A673 (cell line): ENCODE measurements at regions not wholly inside any gene's neighbourhood (a gene's known extent, or its start where the extent isn't known, plus 50 kb on each side); places are given as distances from the start of the nearest gene placed in this dataset.

Experiments used
- BruUV-seq: library from RNA; stranded (reverse); fragments of 400-500 nt; replicated peaks from 2 replicates; lab custom pipeline; 2021; lab: Mats Ljungman, UMichigan
- CTCF ChIA-PET: fragments of 300-600 bp; sonication (Branson Sonifier 250); formaldehyde crosslinking; loops from one replicate; lab custom pipeline; 2022; ENCODE audit warnings: antibody characterized with exemption; lab: Charles Lee
- POLR2A ChIA-PET: fragments of 300-600 bp; sonication (Branson Sonifier 250); formaldehyde crosslinking; loops from one replicate; lab custom pipeline; 2022; ENCODE audit warnings: antibody characterized with exemption; ENCODE audit not compliant: low non-redundant PET; lab: Charles Lee
- DNase-seq: peaks from one replicate; pipeline ENCODE4 v3.0.0-alpha.2; 2015; ENCODE audit warnings: low spot score
- H3K27ac ChIP-seq: fragments of 200-600 bp; sonication (generic); 2 replicates; pipeline ENCODE4 v1.5.1; 2016; ENCODE audit warnings: mixed run types, low read depth, mild to moderate bottlenecking, mixed read lengths, antibody characterized with exemption, low read length; ENCODE audit not compliant: poor library complexity, severe bottlenecking
- H3K27me3 ChIP-seq: fragments of 200-600 bp; sonication (generic); replicated peaks from 2 replicates; pipeline ENCODE4 v1.6.1; 2017; ENCODE audit warnings: mixed run types, low read depth, mild to moderate bottlenecking, mixed read lengths, antibody characterized with exemption, low read length; ENCODE audit not compliant: insufficient read depth, poor library complexity
- H3K36me3 ChIP-seq: fragments of 200-600 bp; sonication (generic); 2 replicates; pipeline ENCODE4 v1.6.1; 2016; ENCODE audit warnings: mixed run types, mild to moderate bottlenecking, mixed read lengths, antibody characterized with exemption, low read length; ENCODE audit not compliant: insufficient read depth, poor library complexity, severe bottlenecking
- H3K4me1 ChIP-seq: fragments of 200-600 bp; sonication (generic); 2 replicates; pipeline ENCODE4 v1.6.1; 2017; ENCODE audit warnings: mixed run types, mild to moderate bottlenecking, mixed read lengths, antibody characterized with exemption, low read length; ENCODE audit not compliant: insufficient read depth, poor library complexity, severe bottlenecking
- H3K4me3 ChIP-seq: fragments of 200-600 bp; sonication (generic); 2 replicates; pipeline ENCODE4 v1.5.1; 2016; ENCODE audit warnings: low read depth, mixed run types, mild to moderate bottlenecking, mixed read lengths, low read length; ENCODE audit not compliant: poor library complexity, severe bottlenecking
- H3K9me3 ChIP-seq: fragments of 200-600 bp; sonication (generic); 2 replicates; pipeline ENCODE4 v1.6.1; 2016; ENCODE audit warnings: mixed run types, low read depth, mild to moderate bottlenecking, mixed read lengths, antibody characterized with exemption, low read length; ENCODE audit not compliant: poor library complexity, severe bottlenecking
- EZH2 ChIP-seq: fragments of 200-600 bp; sonication (generic); IDR thresholded peaks from 2 replicates; pipeline ENCODE4 v1.6.1; 2017; ENCODE audit warnings: borderline replicate concordance, low read depth, mild to moderate bottlenecking, mixed read lengths, antibody characterized with exemption, low read length; ENCODE audit not compliant: poor library complexity, severe bottlenecking
- intact Hi-C: fragments of 100-400 bp; cut with micrococcal nuclease; formaldehyde crosslinking; loops from one replicate; pipeline ENCODE4 v1.10.0; 2022; ENCODE audit not compliant: unreplicated experiment
- TF ChIP-seq, protein P1 (sequence below): fragments of 300-800, 200-600 bp; sonication (generic); conservative IDR thresholded peaks from 2 replicates; pipeline ENCODE4 v1.5.1; 2017; ENCODE audit warnings: low read depth, mild to moderate bottlenecking, antibody characterized with exemption, low read length, moderate library complexity, mixed read lengths

DNA sequence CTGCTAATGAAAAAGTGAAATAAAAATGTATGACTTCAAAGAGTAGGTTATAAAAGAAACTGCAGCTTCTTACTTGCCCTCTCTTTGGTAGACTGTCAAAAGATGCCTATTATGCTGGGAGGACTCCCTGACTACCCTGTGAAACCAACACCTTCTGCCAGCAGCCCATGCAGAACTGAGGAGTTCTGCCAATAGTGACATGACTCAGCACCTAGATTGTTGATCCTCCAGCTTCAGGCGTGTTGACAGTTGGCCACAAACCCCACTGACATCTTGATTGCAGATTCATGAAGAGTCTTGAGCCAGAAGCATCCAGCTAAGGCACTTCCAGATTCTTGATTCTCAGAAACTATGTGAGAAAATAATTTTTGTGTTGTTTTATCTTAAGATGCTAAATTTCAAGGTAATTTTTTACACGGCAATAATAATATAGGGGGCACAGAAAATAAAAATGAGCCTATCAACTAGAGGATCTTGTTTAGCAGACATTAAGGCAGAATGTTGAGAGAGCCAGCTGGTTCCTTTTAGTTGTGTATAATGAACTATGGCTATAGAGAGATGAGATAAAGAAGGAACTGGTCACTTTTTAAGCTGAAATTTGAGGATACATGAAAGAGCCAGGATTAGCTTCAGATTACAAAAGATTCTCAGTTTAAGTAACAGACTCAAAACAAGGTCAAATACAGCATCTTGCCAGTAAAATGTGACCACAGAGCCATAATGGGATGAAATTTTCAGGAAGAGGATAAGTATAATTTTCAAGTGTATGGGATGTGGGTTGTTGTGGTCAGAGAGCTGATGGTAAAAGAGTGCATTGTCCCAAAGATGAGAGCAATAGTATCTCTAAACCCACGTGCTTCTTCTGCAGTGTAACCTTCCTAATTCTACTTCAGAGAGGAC lies 588.7 kb upstream of the CBLB start:
- ChIA-PET POLR2A (no interaction called here), CTCF (no interaction called here)
- Histone ChIP-seq H3K27me3 (no peaks in the 10 kb centered on the region), H3K27ac (no peak overlapping the region), H3K36me3 (no peaks in the 10 kb centered on the region), H3K4me3 (no peak overlapping the region), H3K4me1 (peaks cover 4% of the 10 kb centered on the region), H3K9me3 (no peaks in the 10 kb centered on the region)
- no TSS peak for BruUV-seq
- intact Hi-C loops = no loop called here
- DNase-seq = peak; percentile 20
- no peak for TF ChIP-seq EZH2
- TF ChIP-seq, protein P1, sequence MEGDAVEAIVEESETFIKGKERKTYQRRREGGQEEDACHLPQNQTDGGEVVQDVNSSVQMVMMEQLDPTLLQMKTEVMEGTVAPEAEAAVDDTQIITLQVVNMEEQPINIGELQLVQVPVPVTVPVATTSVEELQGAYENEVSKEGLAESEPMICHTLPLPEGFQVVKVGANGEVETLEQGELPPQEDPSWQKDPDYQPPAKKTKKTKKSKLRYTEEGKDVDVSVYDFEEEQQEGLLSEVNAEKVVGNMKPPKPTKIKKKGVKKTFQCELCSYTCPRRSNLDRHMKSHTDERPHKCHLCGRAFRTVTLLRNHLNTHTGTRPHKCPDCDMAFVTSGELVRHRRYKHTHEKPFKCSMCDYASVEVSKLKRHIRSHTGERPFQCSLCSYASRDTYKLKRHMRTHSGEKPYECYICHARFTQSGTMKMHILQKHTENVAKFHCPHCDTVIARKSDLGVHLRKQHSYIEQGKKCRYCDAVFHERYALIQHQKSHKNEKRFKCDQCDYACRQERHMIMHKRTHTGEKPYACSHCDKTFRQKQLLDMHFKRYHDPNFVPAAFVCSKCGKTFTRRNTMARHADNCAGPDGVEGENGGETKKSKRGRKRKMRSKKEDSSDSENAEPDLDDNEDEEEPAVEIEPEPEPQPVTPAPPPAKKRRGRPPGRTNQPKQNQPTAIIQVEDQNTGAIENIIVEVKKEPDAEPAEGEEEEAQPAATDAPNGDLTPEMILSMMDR = no peak

DNA sequence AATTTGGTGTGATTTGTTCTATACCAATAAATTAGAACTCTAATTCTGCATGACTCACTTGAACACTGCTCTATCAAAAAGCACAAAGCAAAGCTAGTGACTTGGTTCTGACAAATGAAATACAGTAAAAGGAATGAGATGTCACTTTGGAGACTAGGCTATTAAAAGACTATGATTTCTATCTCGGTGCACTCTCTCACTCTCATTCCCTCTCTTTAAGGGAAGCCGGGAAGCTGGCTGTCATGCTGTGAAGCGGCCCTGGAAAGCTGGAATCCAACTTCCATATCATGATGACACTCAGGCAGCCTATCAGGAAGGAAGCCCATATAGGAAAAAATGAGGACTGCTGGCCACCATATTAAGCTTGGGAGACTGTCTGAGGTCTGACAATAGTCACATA lies 590.1 kb upstream of the CBLB start:
- no TSS peak for BruUV-seq
- ChIA-PET CTCF (no interaction called here), POLR2A (no interaction called here)
- Histone ChIP-seq H3K27ac (no peak overlapping the region), H3K36me3 (no peaks in the 10 kb centered on the region), H3K4me3 (no peak overlapping the region), H3K4me1 (peaks cover 4% of the 10 kb centered on the region), H3K9me3 (no peaks in the 10 kb centered on the region), H3K27me3 (no peaks in the 10 kb centered on the region)
- TF ChIP-seq EZH2 = no peak
- TF ChIP-seq, protein P1 = no peak
- intact Hi-C loops = no loop called here
- no peak for DNase-seq

DNA sequence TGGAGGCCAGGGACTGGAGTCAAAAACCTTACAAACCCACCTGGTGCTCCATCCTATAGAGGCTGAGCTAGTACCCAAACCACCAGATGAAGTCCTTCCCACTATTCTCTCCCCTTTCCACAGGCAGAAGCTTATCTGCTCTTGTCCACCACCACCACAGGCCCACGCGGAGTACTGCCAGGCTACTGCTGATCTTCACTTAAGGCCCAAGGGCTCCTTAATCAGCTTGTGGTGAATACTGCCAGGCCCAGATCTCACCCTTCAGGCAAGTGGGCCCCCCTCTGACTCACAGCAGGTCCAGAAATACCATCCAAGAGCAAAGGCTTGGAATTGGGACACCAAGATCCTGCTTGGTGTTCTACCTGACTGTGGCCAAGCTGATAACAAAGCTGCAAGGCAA lies 598.1 kb upstream of the CBLB start:
- Histone ChIP-seq H3K27ac (no peak overlapping the region), H3K9me3 (no peaks in the 10 kb centered on the region), H3K36me3 (no peaks in the 10 kb centered on the region), H3K4me1 (no peaks in the 10 kb centered on the region), H3K4me3 (no peak overlapping the region), H3K27me3 (no peaks in the 10 kb centered on the region)
- intact Hi-C loops = no loop called here
- TF ChIP-seq, protein P1 = no peak
- no peak for TF ChIP-seq EZH2
- ChIA-PET CTCF (no interaction called here), POLR2A (no interaction called here)
- no peak for DNase-seq
- BruUV-seq = no TSS peak
